ENCODE measurements at regions not wholly inside any gene's neighbourhood (a gene's known extent, or its start where the extent isn't known, plus 50 kb on each side); places are given as distances from the start of the nearest gene placed in this dataset.
A peak's percentile ranks its signal among the peaks of the same experiment; 100 is the strongest.
"Not testable (repeated sequence)": the region's sequence is repeated elsewhere in the genome, so short reads cannot be mapped to it uniquely, and the experiment has no call there.

- WGBS, 2 donors, result 12 to 14% methylated on average over 8 to 12 of the region's 57 CpGs
- no peaks in the 10 kb centered on the region for H3K36me3 ChIP-seq
- H3K4me3 ChIP-seq, result peak overlapping the region in 2 of 4 donors; percentile 21 to 25
- peak in 1 of 2 donors; percentile 71 for DNase-seq
- no peak for ATAC-seq (ENCODE audit: low FRiP score in 2 of 2)
- peaks cover 0 to 4% (median 1%) of the 10 kb centered on the region in 4 donors for H3K4me1 ChIP-seq
- no peak for TF ChIP-seq POLR2A (IDR thresholded peaks at IDR 0.05)
- TF ChIP-seq CTCF (IDR thresholded peaks at IDR 0.05), result no peak
- TF ChIP-seq EP300 (IDR thresholded peaks at IDR 0.05), result no peak
- no peak for TF ChIP-seq POLR2AphosphoS5 (IDR thresholded peaks at IDR 0.05)
- no peak overlapping the region for H3K27ac ChIP-seq
- H3K9me3 ChIP-seq, result no peaks in the 10 kb centered on the region
- H3K27me3 ChIP-seq, result peaks cover 0 to 9% (median 0%) of the 10 kb centered on the region in 4 donors
Observed at GRCh38 chr2:131425231-131425941, 50.5 kb upstream of the TUBA3D start.

GRCh38 chr2:131424605-131425114 is 51.3 kb upstream of the TUBA3D start:
- peak overlapping the region in 1 of 4 donors; percentile 12 for H3K4me3 ChIP-seq
- WGBS, 2 donors, result 41 to 69% methylated on average over 2 to 14 of the region's 50 CpGs
- H3K36me3 ChIP-seq; H3K9me3 ChIP-seq; ATAC-seq (ENCODE audit: low FRiP score in 2 of 2); H3K27me3 ChIP-seq; H3K27ac ChIP-seq; H3K4me1 ChIP-seq: not testable (repeated sequence)
- DNase-seq, result peak in 1 of 2 donors; percentile 59

- ATAC-seq (ENCODE audit: low FRiP score in 2 of 2); H3K9me3 ChIP-seq; H3K36me3 ChIP-seq; H3K27me3 ChIP-seq; H3K4me3 ChIP-seq; DNase-seq; H3K4me1 ChIP-seq; H3K27ac ChIP-seq: not testable (repeated sequence)
- whole genome bisulfite sequencing, 2 donors, result 75 to 77% methylated on average over 3 of the region's 3 CpGs
Observed at GRCh38 chr2:131420751-131421150, 55.2 kb upstream of the TUBA3D start.

GRCh38 chr2:131419441-131419840 is 55.5 kb upstream of the RAB6D start:
- TF ChIP-seq POLR2A (IDR thresholded peaks at IDR 0.05) (no peak), POLR2AphosphoS5 (IDR thresholded peaks at IDR 0.05) (no peak), CTCF (IDR thresholded peaks at IDR 0.05) (no peak), EP300 (IDR thresholded peaks at IDR 0.05) (no peak)
- 43% methylated on average over 10 of the region's 10 CpGs for WGBS, 2 donors
- Histone ChIP-seq H3K9me3 (no peaks in the 10 kb centered on the region), H3K27ac (no peak overlapping the region), H3K4me1 (no peaks in the 10 kb centered on the region), H3K4me3 (no peak overlapping the region), H3K27me3 (no peaks in the 10 kb centered on the region), H3K36me3 (no peaks in the 10 kb centered on the region)
- no peak for DNase-seq
- ATAC-seq (ENCODE audit: low FRiP score in 2 of 2), result no peak

GRCh38 chr2:131418625-131419024 is 54.7 kb upstream of the RAB6D start:
- H3K9me3 ChIP-seq, result no peaks in the 10 kb centered on the region
- no peaks in the 10 kb centered on the region for H3K36me3 ChIP-seq
- no peak for TF ChIP-seq EP300 (IDR thresholded peaks at IDR 0.05)
- no peak for TF ChIP-seq CTCF (IDR thresholded peaks at IDR 0.05)
- TF ChIP-seq POLR2AphosphoS5 (IDR thresholded peaks at IDR 0.05), result no peak
- no peak for TF ChIP-seq POLR2A (IDR thresholded peaks at IDR 0.05)
- H3K27ac ChIP-seq, result no peak overlapping the region
- H3K27me3 ChIP-seq, result no peaks in the 10 kb centered on the region
- no peak for DNase-seq
- 83 to 88% methylated on average over 8 of the region's 8 CpGs for WGBS, 2 donors
- no peak overlapping the region for H3K4me3 ChIP-seq
- H3K4me1 ChIP-seq, result no peaks in the 10 kb centered on the region
- no peak for ATAC-seq (ENCODE audit: low FRiP score in 2 of 2)

GRCh38 chr2:131417886-131418285 is 53.9 kb upstream of the RAB6D start:
- Histone ChIP-seq H3K4me1 (no peaks in the 10 kb centered on the region), H3K4me3 (no peak overlapping the region), H3K36me3 (no peaks in the 10 kb centered on the region), H3K9me3 (no peaks in the 10 kb centered on the region), H3K27me3 (no peaks in the 10 kb centered on the region), H3K27ac (no peak overlapping the region)
- 50 to 60% methylated on average over 2 of the region's 2 CpGs for WGBS, 2 donors
- no peak for ATAC-seq (ENCODE audit: low FRiP score in 2 of 2)
- DNase-seq, result no peak
- TF ChIP-seq POLR2AphosphoS5 (IDR thresholded peaks at IDR 0.05), result no peak
- TF ChIP-seq CTCF (IDR thresholded peaks at IDR 0.05), result no peak
- TF ChIP-seq EP300 (IDR thresholded peaks at IDR 0.05), result no peak
- no peak for TF ChIP-seq POLR2A (IDR thresholded peaks at IDR 0.05)
